ENCODE measurements at regions not wholly inside any gene's neighbourhood (a gene's known extent, or its start where the extent isn't known, plus 50 kb on each side); places are given as distances from the start of the nearest gene placed in this dataset.

- Histone ChIP-seq H3K23ac (ENCODE audit: low read depth, low read length) (no peak overlapping the region), H3K4ac (ENCODE audit: low read depth, low read length) (no peak overlapping the region), H2AK5ac (ENCODE audit: low read depth, low read length) (no peak overlapping the region), H4K5ac (ENCODE audit: low read depth, low read length) (no peak overlapping the region), H4K8ac (ENCODE audit: low read depth in 2 of 2, low read length in 2 of 2) (no peak overlapping the region), H3K56ac (ENCODE audit: extremely low read depth, insufficient read depth, low read length) (no peak overlapping the region), H3K4me1 (ENCODE audit: control insufficient read depth, insufficient read depth, low read length) (no peaks in the 10 kb centered on the region), H3K9ac (ENCODE audit: low read depth, low read length) (no peak overlapping the region), H2BK120ac (ENCODE audit: low read depth, low read length) (no peak overlapping the region), H2BK15ac (ENCODE audit: low read depth, low read length) (no peak overlapping the region), H3K36me3 (ENCODE audit: control insufficient read depth, insufficient read depth, low read length) (no peaks in the 10 kb centered on the region), H3K18ac (ENCODE audit: low read depth, low read length) (no peak overlapping the region), H3K27me3 (ENCODE audit: control insufficient read depth, insufficient read depth, low read length) (no peaks in the 10 kb centered on the region), H3K14ac (replicated peaks; ENCODE audit: low read depth, low read length) (no peak overlapping the region), H4K20me1 (ENCODE audit: insufficient read depth, low read length) (no peaks in the 10 kb centered on the region), H2AFZ (replicated peaks; ENCODE audit: low read length, poor library complexity) (no peak overlapping the region), H3K4me2 (ENCODE audit: low read depth, low read length) (no peak overlapping the region), H3K9me1 (ENCODE audit: insufficient read depth, low read length) (no peaks in the 10 kb centered on the region), H3K4me3 (ENCODE audit: insufficient read depth, low read depth, low read length) (no peak overlapping the region), H2BK5ac (ENCODE audit: low read depth, low read length, poor library complexity, severe bottlenecking) (no peak overlapping the region), H3K9me3 (ENCODE audit: control insufficient read depth, insufficient read depth, low read length) (peaks cover 33% of the 10 kb centered on the region), H3K27ac (ENCODE audit: insufficient read depth, low read length) (no peak overlapping the region), H2AK9ac (replicated peaks; ENCODE audit: low read depth, low read length, poor library complexity) (no peak overlapping the region), H2BK20ac (ENCODE audit: low read depth, low read length) (no peak overlapping the region), H3K79me1 (ENCODE audit: low read depth in 1 of 2, low read length in 2 of 2) (no peaks in the 10 kb centered on the region), H4K91ac (ENCODE audit: insufficient read depth, low read depth, low read length) (no peak overlapping the region)
- ChIA-PET CTCF (no interaction called here), POLR2A (ENCODE audit: unreplicated experiment) (no interaction called here)
- WGBS, 2 experiments (ENCODE audit: extremely low coverage in 2 of 2, insufficient read length in 1 of 2), result 0% methylated on average over 1 of the region's 8 CpGs; no CpG with 5 or more reads in 1 of the 2 experiments
- no peak for DNase-seq
- in situ Hi-C loops (cut with MboI; ENCODE audit: low sequenced_read_pairs), result no loop called here
- no peak for TF ChIP-seq ELK1 (IDR thresholded peaks at IDR 0.05; ENCODE audit: borderline replicate concordance, low read depth, low read length)
- ATAC-seq (ENCODE audit: low read depth), result no peak
- no TSS peak for BruUV-seq (replicated peaks)
- dilution Hi-C loops (cut with HindIII; ENCODE audit: low sequenced_read_pairs, unreplicated experiment), result no loop called here
- intact Hi-C loops (cut with micrococcal nuclease), result no loop called here
Measured at GRCh38 chr9:135248111-135248510, 160.6 kb downstream of the OLFM1 start.

All from IMR-90 (cell line).